Karpas-422 (cell line): ENCODE measurements at regions not wholly inside any gene's neighbourhood (a gene's known extent, or its start where the extent isn't known, plus 50 kb on each side); places are given as distances from the start of the nearest gene placed in this dataset.

Experiments
- DNase-seq: peaks from one replicate; pipeline ENCODE4 v3.0.0-alpha.2; 2015
- H2AFZ ChIP-seq: fragments of 200-600 bp; sonication (generic); 2 replicates; pipeline ENCODE4 v1.6.1; 2014; ENCODE audit warnings: antibody characterized with exemption, low read length, mixed read lengths
- H3K27ac ChIP-seq: fragments of 200-600 bp; sonication (generic); 2 replicates; pipeline ENCODE4 v1.5.1; 2014; ENCODE audit warnings: mild to moderate bottlenecking, low read length, moderate library complexity
- H3K27me3 ChIP-seq: fragments of 200-600 bp; sonication (generic); 2 replicates; pipeline ENCODE4 v1.6.1; 2014; ENCODE audit warnings: low read length, mixed read lengths
- H3K36me3 ChIP-seq: fragments of 200-600 bp; sonication (generic); 2 replicates; pipeline ENCODE4 v1.6.1; 2014; ENCODE audit warnings: low read length, mixed read lengths; ENCODE audit not compliant: insufficient read depth
- H3K4me1 ChIP-seq: fragments of 200-600 bp; sonication (generic); 2 replicates; pipeline ENCODE4 v1.6.1; 2014; ENCODE audit warnings: mild to moderate bottlenecking, low read length, mixed read lengths
- H3K4me2 ChIP-seq: fragments of 200-600 bp; sonication (generic); 2 replicates; pipeline ENCODE4 v1.6.1; 2014; ENCODE audit warnings: low read length, low read depth, mild to moderate bottlenecking; ENCODE audit not compliant: poor library complexity, severe bottlenecking
- H3K4me3 ChIP-seq: fragments of 200-600 bp; sonication (generic); 2 replicates; pipeline ENCODE4 v1.5.1; 2014; ENCODE audit warnings: mild to moderate bottlenecking, antibody characterized with exemption, low read length, mixed read lengths
- H3K79me2 ChIP-seq: fragments of 200-600 bp; sonication (generic); 2 replicates; pipeline ENCODE4 v1.6.1; 2014; ENCODE audit warnings: mild to moderate bottlenecking, low read length, mixed read lengths
- H3K9ac ChIP-seq: fragments of 200-600 bp; sonication (generic); 2 replicates; pipeline ENCODE4 v1.6.0; 2014; ENCODE audit warnings: low read length
- H3K9me2 ChIP-seq: fragments of 200-600 bp; sonication (generic), shearing (Covaris generic); replicated peaks from 2 replicates; pipeline ENCODE4 v1.6.0; 2014; ENCODE audit warnings: mild to moderate bottlenecking, low read length, moderate library complexity; ENCODE audit not compliant: insufficient read depth
- H3K9me3 ChIP-seq: fragments of 300-700, 200-600 bp; sonication (generic); 2 replicates; pipeline ENCODE4 v1.6.1; 2014; ENCODE audit warnings: low read length, mixed read lengths
- H4K20me1 ChIP-seq: fragments of 200-600 bp; sonication (generic); 2 replicates; pipeline ENCODE4 v1.6.1; 2014; ENCODE audit warnings: mild to moderate bottlenecking, antibody characterized with exemption, low read length, low read depth; ENCODE audit not compliant: insufficient read depth

DNA sequence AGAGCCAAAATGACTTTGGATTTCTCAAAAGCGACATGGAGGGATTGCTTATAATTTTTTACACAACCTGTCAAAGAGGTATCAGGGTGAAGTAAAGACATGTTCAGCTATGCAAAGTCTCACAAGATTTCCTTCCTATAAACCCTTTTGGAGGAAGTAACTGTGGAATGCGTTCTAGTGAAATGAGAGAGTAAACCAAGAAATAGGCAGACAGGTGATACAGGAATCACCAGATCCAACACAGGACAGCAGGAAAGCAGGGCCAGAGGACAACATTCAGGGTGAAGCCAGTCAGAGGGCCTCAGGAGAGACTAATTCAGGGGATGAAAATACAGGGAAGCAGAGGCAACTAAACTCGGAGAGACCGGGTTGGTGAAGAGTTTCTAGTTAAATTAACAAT is 90.4 kb upstream of the MTNR1B start:
- H3K9me3 ChIP-seq, result no peaks in the 10 kb centered on the region
- no peak overlapping the region for H3K4me3 ChIP-seq
- H3K36me3 ChIP-seq, result no peaks in the 10 kb centered on the region
- no peaks in the 10 kb centered on the region for H3K27me3 ChIP-seq
- no peaks in the 10 kb centered on the region for H3K4me1 ChIP-seq
- H3K79me2 ChIP-seq, result no peaks in the 10 kb centered on the region
- H3K9me2 ChIP-seq, result no peaks in the 10 kb centered on the region
- no peak overlapping the region for H3K9ac ChIP-seq
- no peak overlapping the region for H3K4me2 ChIP-seq
- no peak overlapping the region for H2AFZ ChIP-seq
- no peaks in the 10 kb centered on the region for H4K20me1 ChIP-seq
- DNase-seq, result no peak
- H3K27ac ChIP-seq, result no peak overlapping the region

GRCh38 chr11:92880381-92880780 is 89.1 kb upstream of the MTNR1B start:
- H4K20me1 ChIP-seq, result no peaks in the 10 kb centered on the region
- H2AFZ ChIP-seq, result no peak overlapping the region
- no peak overlapping the region for H3K27ac ChIP-seq
- H3K4me1 ChIP-seq, result no peaks in the 10 kb centered on the region
- H3K27me3 ChIP-seq, result no peaks in the 10 kb centered on the region
- no peak overlapping the region for H3K4me2 ChIP-seq
- H3K9me3 ChIP-seq, result no peaks in the 10 kb centered on the region
- no peaks in the 10 kb centered on the region for H3K79me2 ChIP-seq
- no peak for DNase-seq
- no peaks in the 10 kb centered on the region for H3K36me3 ChIP-seq
- no peak overlapping the region for H3K9ac ChIP-seq
- no peak overlapping the region for H3K4me3 ChIP-seq
- no peaks in the 10 kb centered on the region for H3K9me2 ChIP-seq

DNA sequence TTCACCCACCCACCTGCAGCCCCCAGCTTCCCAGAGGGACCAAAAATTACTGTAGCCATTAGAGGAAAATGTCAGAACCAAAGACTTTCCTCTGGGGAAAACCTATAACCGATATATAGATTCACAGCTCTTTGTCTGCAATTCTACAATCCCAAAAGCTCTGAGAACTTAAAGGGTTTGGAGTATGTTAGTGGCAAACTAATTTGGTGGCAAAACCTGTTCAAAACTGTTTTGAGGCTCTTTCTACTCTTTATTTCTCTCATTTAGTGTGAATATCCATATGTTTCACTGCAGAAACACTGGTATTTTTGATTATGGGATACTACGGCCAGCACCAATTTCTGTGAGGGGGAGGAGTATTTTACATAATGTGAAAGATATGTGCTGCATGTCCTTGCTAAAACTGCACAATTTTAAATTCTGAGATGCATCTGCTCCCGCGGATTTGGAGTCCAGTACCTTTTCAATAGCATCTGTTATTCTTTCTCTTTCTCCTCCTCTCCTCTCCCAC is 87.5 kb upstream of the MTNR1B start:
- DNase-seq, result no peak
- no peak overlapping the region for H3K4me2 ChIP-seq
- H3K27ac ChIP-seq, result no peak overlapping the region
- no peaks in the 10 kb centered on the region for H3K9me2 ChIP-seq
- H3K27me3 ChIP-seq, result no peaks in the 10 kb centered on the region
- no peaks in the 10 kb centered on the region for H3K4me1 ChIP-seq
- H3K36me3 ChIP-seq, result no peaks in the 10 kb centered on the region
- H3K9me3 ChIP-seq, result no peaks in the 10 kb centered on the region
- no peak overlapping the region for H3K4me3 ChIP-seq
- H4K20me1 ChIP-seq, result no peaks in the 10 kb centered on the region
- H3K79me2 ChIP-seq, result no peaks in the 10 kb centered on the region
- H3K9ac ChIP-seq, result no peak overlapping the region
- H2AFZ ChIP-seq, result no peak overlapping the region

DNA sequence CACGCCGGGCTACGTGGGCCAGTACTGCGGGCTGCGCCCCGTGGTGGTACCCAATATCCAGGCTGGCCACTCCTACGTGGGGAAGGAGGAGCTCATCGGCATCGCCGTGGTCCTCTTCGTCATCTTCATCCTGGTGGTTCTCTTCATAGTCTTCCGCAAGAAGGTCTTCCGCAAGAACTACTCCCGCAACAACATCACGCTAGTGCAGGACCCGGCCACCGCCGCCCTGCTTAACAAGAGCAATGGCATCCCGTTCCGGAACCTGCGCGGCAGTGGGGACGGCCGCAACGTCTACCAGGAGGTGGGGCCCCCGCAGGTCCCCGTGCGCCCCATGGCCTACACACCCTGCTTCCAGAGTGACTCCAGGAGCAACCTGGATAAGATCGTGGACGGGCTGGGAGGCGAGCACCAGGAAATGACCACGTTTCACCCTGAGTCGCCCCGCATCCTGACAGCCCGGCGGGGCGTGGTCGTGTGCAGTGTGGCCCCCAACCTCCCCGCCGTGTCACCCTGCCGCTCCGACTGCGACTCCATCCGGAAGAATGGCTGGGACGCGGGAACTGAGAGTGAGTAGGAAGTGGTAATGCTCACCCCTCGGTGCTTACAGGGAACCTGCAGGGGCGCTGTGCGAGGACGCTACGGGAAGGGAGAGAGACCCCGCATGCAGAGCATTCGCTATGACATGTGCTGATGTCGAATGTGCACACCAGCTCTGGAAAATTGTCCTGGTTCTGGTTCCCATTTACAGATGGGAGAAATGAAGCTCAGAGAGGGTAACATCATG is 86.4 kb upstream of the MTNR1B start:
- no peaks in the 10 kb centered on the region for H3K36me3 ChIP-seq
- no peak overlapping the region for H3K4me3 ChIP-seq
- H3K4me1 ChIP-seq, result no peaks in the 10 kb centered on the region
- no peaks in the 10 kb centered on the region for H3K9me2 ChIP-seq
- no peak overlapping the region for H3K27ac ChIP-seq
- H3K9me3 ChIP-seq, result no peaks in the 10 kb centered on the region
- no peak overlapping the region for H2AFZ ChIP-seq
- no peak for DNase-seq
- H3K79me2 ChIP-seq, result no peaks in the 10 kb centered on the region
- no peak overlapping the region for H3K9ac ChIP-seq
- H4K20me1 ChIP-seq, result no peaks in the 10 kb centered on the region
- no peaks in the 10 kb centered on the region for H3K27me3 ChIP-seq
- H3K4me2 ChIP-seq, result no peak overlapping the region

- H3K9ac ChIP-seq, result no peak overlapping the region
- no peak overlapping the region for H3K4me2 ChIP-seq
- no peaks in the 10 kb centered on the region for H3K27me3 ChIP-seq
- no peaks in the 10 kb centered on the region for H3K4me1 ChIP-seq
- no peaks in the 10 kb centered on the region for H4K20me1 ChIP-seq
- DNase-seq, result no peak
- no peak overlapping the region for H2AFZ ChIP-seq
- H3K4me3 ChIP-seq, result no peak overlapping the region
- H3K9me3 ChIP-seq, result no peaks in the 10 kb centered on the region
- H3K36me3 ChIP-seq, result no peaks in the 10 kb centered on the region
- H3K27ac ChIP-seq, result no peak overlapping the region
- no peaks in the 10 kb centered on the region for H3K79me2 ChIP-seq
- no peaks in the 10 kb centered on the region for H3K9me2 ChIP-seq
These were observed 83.9 kb upstream of the MTNR1B start for GRCh38 chr11:92885600-92885999.

GRCh38 chr11:92886243-92886905 is 83.1 kb upstream of the MTNR1B start:
- H3K4me2 ChIP-seq, result no peak overlapping the region
- no peak overlapping the region for H3K27ac ChIP-seq
- H3K36me3 ChIP-seq, result no peaks in the 10 kb centered on the region
- no peaks in the 10 kb centered on the region for H3K9me2 ChIP-seq
- no peaks in the 10 kb centered on the region for H3K27me3 ChIP-seq
- peak; percentile 94 for DNase-seq
- no peak overlapping the region for H3K4me3 ChIP-seq
- H3K4me1 ChIP-seq, result no peaks in the 10 kb centered on the region
- H3K9ac ChIP-seq, result no peak overlapping the region
- no peaks in the 10 kb centered on the region for H3K9me3 ChIP-seq
- no peaks in the 10 kb centered on the region for H4K20me1 ChIP-seq
- no peak overlapping the region for H2AFZ ChIP-seq
- no peaks in the 10 kb centered on the region for H3K79me2 ChIP-seq

DNA sequence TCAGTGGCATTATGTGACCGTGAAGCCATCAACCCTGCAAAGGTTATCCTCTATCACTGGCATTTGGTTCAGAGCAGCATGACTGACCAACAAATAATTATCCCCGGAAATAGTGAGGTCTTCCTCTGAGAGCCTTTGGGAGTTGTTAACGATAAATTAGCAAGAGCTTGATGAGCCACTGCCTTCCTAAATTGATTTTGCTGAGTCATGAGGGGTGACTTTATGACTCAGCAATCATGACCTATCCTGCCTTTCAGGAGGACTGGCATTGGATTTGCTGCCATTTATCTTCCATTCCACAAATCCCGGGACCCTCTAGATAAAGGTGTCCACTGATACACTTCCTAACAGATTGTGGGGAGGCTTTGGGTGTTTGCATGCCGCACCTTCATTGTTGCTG is 80.8 kb upstream of the MTNR1B start:
- H2AFZ ChIP-seq, result no peak overlapping the region
- H4K20me1 ChIP-seq, result no peaks in the 10 kb centered on the region
- H3K79me2 ChIP-seq, result no peaks in the 10 kb centered on the region
- DNase-seq, result no peak
- no peaks in the 10 kb centered on the region for H3K27me3 ChIP-seq
- no peaks in the 10 kb centered on the region for H3K9me3 ChIP-seq
- H3K4me1 ChIP-seq, result no peaks in the 10 kb centered on the region
- H3K27ac ChIP-seq, result no peak overlapping the region
- H3K4me2 ChIP-seq, result no peak overlapping the region
- no peak overlapping the region for H3K9ac ChIP-seq
- no peak overlapping the region for H3K4me3 ChIP-seq
- no peaks in the 10 kb centered on the region for H3K36me3 ChIP-seq
- no peaks in the 10 kb centered on the region for H3K9me2 ChIP-seq

DNA sequence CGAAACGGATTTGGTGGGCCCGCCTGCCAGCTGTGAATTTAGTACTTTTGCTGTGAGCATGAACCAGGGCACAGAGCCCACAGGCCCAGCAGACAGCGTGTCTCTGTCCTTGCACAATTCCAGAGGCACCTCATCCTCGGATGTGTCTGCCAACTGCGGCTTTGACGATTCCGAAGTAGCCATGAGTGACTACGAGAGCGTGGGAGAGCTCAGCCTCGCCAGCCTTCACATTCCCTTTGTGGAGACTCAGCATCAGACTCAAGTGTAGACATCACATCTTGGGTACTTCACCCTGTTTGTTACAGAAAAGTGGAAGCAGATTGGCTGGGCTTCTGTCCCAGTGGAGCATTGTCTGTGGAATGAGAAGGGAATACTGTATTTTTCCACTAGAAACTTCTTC is 78.6 kb upstream of the MTNR1B start:
- H3K27me3 ChIP-seq, result no peaks in the 10 kb centered on the region
- no peaks in the 10 kb centered on the region for H3K79me2 ChIP-seq
- no peaks in the 10 kb centered on the region for H3K9me3 ChIP-seq
- H4K20me1 ChIP-seq, result no peaks in the 10 kb centered on the region
- no peak overlapping the region for H3K27ac ChIP-seq
- no peaks in the 10 kb centered on the region for H3K4me1 ChIP-seq
- H3K4me2 ChIP-seq, result no peak overlapping the region
- H3K4me3 ChIP-seq, result no peak overlapping the region
- no peaks in the 10 kb centered on the region for H3K9me2 ChIP-seq
- DNase-seq, result no peak
- no peaks in the 10 kb centered on the region for H3K36me3 ChIP-seq
- H3K9ac ChIP-seq, result no peak overlapping the region
- H2AFZ ChIP-seq, result no peak overlapping the region
